ENCODE measurements at regions not wholly inside any gene's neighbourhood (a gene's known extent, or its start where the extent isn't known, plus 50 kb on each side); places are given as distances from the start of the nearest gene placed in this dataset.

DNA sequence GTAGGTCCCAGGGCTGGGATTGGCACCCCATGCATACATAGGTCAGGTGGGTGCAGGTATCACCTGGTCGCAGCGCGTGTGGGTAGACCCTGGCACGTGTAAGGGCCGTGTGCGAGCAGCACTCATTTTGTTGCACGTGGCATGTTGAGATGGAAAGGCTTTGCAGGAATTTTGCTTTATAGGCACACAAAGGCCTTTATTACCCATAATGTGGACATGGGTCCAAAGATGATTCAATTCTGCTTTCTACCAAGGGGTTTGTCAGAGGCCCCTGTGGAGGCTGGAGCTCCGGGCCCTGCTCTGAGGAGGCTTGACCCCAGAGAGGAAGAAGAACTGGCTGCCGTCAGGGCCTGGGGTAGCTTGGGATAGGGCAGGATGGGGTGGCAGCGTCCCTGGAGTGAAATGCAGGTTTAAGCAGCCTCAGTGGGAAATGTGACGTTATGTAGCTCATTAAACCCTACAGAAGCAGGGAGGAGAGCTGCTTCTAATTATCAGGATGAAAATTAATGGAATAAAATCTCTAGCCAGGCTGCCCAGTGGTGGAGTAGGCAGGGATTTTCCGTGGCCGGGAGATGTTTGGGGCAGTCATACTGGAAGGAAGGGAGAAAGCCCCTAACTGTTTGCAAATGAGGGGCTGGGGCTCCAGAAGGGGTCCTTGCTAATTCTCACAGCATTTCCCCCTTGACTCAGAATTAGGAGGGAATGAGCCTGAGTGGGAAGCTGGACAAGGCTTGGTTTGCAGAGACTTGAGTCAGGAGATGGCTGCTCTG lies 103.3 kb upstream of the PITX1 start:
- TF ChIP-seq EP300 (IDR thresholded peaks at IDR 0.05) (no peak), POLR2A (IDR thresholded peaks at IDR 0.05) (no peak), POLR2AphosphoS5 (IDR thresholded peaks at IDR 0.05) (no peak)
- TF ChIP-seq, protein P1, sequence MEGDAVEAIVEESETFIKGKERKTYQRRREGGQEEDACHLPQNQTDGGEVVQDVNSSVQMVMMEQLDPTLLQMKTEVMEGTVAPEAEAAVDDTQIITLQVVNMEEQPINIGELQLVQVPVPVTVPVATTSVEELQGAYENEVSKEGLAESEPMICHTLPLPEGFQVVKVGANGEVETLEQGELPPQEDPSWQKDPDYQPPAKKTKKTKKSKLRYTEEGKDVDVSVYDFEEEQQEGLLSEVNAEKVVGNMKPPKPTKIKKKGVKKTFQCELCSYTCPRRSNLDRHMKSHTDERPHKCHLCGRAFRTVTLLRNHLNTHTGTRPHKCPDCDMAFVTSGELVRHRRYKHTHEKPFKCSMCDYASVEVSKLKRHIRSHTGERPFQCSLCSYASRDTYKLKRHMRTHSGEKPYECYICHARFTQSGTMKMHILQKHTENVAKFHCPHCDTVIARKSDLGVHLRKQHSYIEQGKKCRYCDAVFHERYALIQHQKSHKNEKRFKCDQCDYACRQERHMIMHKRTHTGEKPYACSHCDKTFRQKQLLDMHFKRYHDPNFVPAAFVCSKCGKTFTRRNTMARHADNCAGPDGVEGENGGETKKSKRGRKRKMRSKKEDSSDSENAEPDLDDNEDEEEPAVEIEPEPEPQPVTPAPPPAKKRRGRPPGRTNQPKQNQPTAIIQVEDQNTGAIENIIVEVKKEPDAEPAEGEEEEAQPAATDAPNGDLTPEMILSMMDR (IDR thresholded peaks at IDR 0.05) = no peak
- H3K36me3 ChIP-seq = no peaks in the 10 kb centered on the region
- no peak overlapping the region for H3K27ac ChIP-seq
- WGBS = 79% methylated on average over 13 of the region's 13 CpGs
- H3K9me3 ChIP-seq = no peaks in the 10 kb centered on the region
- peaks cover 31% of the 10 kb centered on the region for H3K4me1 ChIP-seq
- H3K27me3 ChIP-seq = no peaks in the 10 kb centered on the region
- DNase-seq (ENCODE audit: low spot score in 2 of 2) = peak in 1 of 2 donors; percentile 57
- H3K4me3 ChIP-seq = no peak overlapping the region

DNA sequence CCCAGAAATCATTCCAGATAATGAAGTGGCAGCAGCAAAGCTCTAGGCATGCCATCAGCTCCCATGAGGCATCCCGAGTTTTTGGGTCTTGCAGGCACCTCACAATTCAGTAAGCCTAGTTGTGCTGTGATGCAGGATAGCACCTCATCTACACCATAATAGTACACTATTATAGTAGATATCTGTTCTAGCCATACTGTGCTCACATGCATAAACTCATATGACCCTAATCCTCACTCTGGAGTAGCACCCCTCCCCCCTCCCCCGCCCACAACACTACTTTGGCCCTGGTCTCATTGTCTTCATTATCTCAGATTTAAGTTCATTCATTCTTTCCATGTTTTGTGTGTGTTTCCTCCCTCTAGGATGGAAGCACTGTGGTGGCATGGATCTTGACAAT lies 102.5 kb upstream of the PITX1 start:
- no peak overlapping the region for H3K27ac ChIP-seq
- 95% methylated on average over 2 of the region's 2 CpGs for WGBS

DNA sequence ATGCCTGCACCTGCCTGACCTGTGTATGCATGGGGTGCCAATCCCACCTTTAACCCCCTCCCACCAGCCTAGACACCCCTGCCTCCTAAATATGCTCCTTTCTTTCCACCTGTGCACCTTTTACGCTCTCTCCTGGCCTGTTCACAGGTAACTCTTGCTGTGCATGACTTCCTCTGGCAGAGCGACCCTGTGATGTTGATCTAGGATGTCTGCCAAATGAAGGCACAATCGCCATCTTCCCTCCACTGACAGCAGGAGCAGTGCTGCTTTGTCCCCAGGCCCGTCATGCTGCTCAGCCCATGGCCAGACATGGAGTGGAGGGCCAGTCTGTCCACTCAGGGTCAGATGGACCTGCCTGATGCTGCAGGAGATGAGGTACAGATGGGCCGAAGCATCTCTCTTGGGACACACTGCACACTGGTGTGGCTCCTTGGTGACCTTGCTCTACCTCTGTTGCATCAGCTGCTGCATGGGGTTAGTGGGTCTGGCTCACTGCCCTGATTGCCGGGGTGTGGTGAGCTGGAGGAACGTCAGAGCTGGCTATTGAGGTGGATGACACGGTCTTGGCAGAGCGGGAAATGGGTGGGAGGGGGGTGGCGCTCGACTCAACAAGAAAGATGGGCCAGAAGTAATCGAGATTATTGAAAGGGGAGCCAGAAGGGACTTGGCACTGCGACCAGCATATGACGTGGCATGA lies 101.7 kb upstream of the PITX1 start:
- Histone ChIP-seq H3K4me1 (peaks cover 31% of the 10 kb centered on the region), H3K27ac (no peak overlapping the region), H3K36me3 (no peaks in the 10 kb centered on the region), H3K4me3 (no peak overlapping the region), H3K9me3 (no peaks in the 10 kb centered on the region), H3K27me3 (no peaks in the 10 kb centered on the region)
- WGBS = 47% methylated on average over 13 of the region's 14 CpGs
- TF ChIP-seq, protein P1 (IDR thresholded peaks at IDR 0.05) = no peak
- peak in 1 of 3 donors; percentile 56 for TF ChIP-seq POLR2AphosphoS5 (IDR thresholded peaks at IDR 0.05)
- peak; percentile 80 to 85 for DNase-seq (ENCODE audit: low spot score in 2 of 2)

More for the DNA sequence above, 102.5 kb upstream of the PITX1 start:
- no peak overlapping the region for H3K4me3 ChIP-seq
- no peak for DNase-seq (ENCODE audit: low spot score in 2 of 2)
- H3K27me3 ChIP-seq = no peaks in the 10 kb centered on the region
- TF ChIP-seq EP300 (IDR thresholded peaks at IDR 0.05) (no peak), POLR2A (IDR thresholded peaks at IDR 0.05) (no peak), POLR2AphosphoS5 (IDR thresholded peaks at IDR 0.05) (no peak)
- TF ChIP-seq, protein P1 (IDR thresholded peaks at IDR 0.05) = no peak
- H3K36me3 ChIP-seq = no peaks in the 10 kb centered on the region
- no peaks in the 10 kb centered on the region for H3K9me3 ChIP-seq
- peaks cover 31% of the 10 kb centered on the region for H3K4me1 ChIP-seq

DNA sequence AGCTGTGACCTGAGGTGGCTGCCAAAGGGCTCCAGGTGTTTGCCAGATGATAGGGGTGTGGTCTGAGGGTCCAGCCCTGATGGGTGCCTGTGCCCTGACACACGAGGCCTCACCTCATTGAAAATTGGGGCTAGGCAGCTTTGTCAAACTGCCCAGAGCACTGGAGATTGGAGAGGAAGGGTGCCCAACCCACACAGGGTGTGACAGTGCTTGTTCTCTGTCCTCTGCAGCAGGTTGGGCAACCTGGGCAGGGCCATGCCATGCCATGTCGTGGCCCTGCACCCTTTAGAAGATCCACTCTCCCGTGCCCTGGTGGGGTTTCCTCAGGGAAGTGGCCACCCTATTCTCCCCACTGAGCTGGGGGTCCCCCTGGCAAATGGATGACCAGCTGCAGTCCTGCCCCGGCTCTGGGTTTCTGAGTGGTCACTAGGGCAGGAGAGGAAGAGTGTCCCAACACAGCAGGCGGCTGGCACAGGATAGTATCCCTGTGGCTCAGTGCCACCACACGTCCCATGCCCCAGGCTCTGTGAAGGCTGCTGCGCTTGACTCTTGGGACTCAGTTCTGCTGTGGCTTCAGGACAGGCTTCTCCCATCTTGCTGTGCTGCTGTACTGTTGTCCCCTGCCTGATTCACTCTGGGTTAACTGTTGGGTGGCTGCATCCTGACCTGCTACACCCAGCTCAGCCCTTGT lies 100.8 kb upstream of the PITX1 start:
- no peak for TF ChIP-seq POLR2A (IDR thresholded peaks at IDR 0.05)
- H3K27ac ChIP-seq = no peak overlapping the region
- no peak overlapping the region for H3K4me3 ChIP-seq
- H3K4me1 ChIP-seq = peaks cover 23% of the 10 kb centered on the region
- H3K9me3 ChIP-seq = no peaks in the 10 kb centered on the region
- no peaks in the 10 kb centered on the region for H3K27me3 ChIP-seq
- H3K36me3 ChIP-seq = no peaks in the 10 kb centered on the region
- WGBS = 51% methylated on average over 3 of the region's 7 CpGs
- peak in 1 of 2 donors; percentile 65 for DNase-seq (ENCODE audit: low spot score in 2 of 2)

DNA sequence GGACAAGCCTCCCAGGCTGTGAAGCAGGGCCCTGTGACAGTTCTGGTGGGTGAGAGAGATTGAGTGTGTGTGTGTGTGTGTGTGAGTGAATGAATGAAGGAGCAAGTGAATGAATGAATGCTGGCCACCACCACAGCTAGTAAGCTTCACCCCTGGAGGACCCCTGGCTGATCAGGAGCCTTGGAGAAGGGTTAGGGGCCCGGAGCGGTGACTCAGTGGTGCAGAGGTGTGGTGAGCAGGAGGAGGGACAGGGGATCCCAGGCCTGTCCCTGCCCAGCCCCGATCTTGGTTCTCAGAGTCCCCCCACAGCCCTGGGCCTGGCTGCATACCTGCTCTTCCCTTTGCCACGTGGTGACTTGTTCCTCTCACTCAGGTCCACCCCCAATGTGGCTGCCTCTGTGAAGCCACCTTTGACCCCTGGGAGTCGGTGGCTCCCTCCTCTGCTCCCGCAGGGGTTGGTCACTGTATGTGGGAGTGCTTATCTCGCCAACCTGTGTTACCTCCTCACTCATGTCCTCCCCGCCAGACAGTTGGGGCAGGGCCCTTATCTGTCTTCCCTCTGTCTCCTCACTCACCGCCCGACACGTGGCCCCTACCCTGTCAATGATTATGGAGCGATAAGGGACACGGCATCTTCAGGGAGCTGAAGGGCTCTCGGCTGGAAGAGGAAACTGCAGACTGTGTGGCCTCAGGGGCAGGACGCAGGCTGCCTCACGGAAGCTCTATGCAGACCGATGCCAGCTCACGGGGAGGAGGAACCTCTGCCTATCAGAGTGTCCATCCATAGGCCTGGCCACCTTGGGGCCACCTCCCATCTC lies 99.9 kb upstream of the PITX1 start:
- no peak for DNase-seq (ENCODE audit: low spot score in 2 of 2)
- Histone ChIP-seq H3K4me3 (no peak overlapping the region), H3K27me3 (no peaks in the 10 kb centered on the region), H3K9me3 (no peaks in the 10 kb centered on the region), H3K36me3 (no peaks in the 10 kb centered on the region), H3K4me1 (peaks cover 21% of the 10 kb centered on the region), H3K27ac (no peak overlapping the region)
- TF ChIP-seq POLR2AphosphoS5 (IDR thresholded peaks at IDR 0.05) (no peak), EP300 (IDR thresholded peaks at IDR 0.05) (no peak), POLR2A (IDR thresholded peaks at IDR 0.05) (no peak)
- TF ChIP-seq, protein P1 (IDR thresholded peaks at IDR 0.05) = no peak
- 74% methylated on average over 15 of the region's 18 CpGs for WGBS
